HG02798 (cell line): ENCODE measurements at regions not wholly inside any gene's neighbourhood (a gene's known extent, or its start where the extent isn't known, plus 50 kb on each side); places are given as distances from the start of the nearest gene placed in this dataset.
A peak's percentile ranks its signal among the peaks of the same experiment; 100 is the strongest.
"Not testable (repeated sequence)": the region's sequence is repeated elsewhere in the genome, so short reads cannot be mapped to it uniquely, and the experiment has no call there.

ENCODE experiments used
- ATAC-seq: cut with Tn5 transposase; IDR thresholded peaks from one replicate; pipeline ENCODE4 v1.9.1; 2021; ENCODE audit warnings: mild to moderate bottlenecking; ENCODE audit not compliant: unreplicated experiment, poor library complexity

GRCh38 chr7:67358316-67358715 lies 361.7 kb downstream of the TYW1 start:
- not testable (repeated sequence) for ATAC-seq

- not testable (repeated sequence) for ATAC-seq
These were observed 362.1 kb downstream of the TYW1 start for GRCh38 chr7:67358738-67359137.

DNA sequence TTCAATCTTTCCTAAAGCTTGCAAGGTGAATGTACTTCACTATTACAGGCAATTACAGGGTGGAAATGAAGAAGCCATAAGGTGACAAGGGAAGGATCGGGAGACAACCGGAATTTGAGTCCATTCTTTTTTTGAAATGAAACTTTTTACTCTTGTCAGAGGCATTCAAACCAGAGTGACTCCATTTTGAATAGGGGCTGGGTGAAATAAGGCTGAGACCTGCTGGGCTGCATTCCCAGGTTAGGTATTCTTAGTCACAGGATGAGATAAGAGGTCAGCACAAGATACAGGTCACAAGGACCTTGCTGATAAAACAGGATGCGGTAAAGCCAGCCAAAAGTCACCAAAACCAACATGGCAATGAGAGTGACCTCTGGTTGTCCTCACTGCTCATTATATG lies 363.3 kb downstream of the TYW1 start:
- no peak for ATAC-seq

GRCh38 chr7:67361150-67361549 lies 364.5 kb downstream of the TYW1 start:
- ATAC-seq: no peak

DNA sequence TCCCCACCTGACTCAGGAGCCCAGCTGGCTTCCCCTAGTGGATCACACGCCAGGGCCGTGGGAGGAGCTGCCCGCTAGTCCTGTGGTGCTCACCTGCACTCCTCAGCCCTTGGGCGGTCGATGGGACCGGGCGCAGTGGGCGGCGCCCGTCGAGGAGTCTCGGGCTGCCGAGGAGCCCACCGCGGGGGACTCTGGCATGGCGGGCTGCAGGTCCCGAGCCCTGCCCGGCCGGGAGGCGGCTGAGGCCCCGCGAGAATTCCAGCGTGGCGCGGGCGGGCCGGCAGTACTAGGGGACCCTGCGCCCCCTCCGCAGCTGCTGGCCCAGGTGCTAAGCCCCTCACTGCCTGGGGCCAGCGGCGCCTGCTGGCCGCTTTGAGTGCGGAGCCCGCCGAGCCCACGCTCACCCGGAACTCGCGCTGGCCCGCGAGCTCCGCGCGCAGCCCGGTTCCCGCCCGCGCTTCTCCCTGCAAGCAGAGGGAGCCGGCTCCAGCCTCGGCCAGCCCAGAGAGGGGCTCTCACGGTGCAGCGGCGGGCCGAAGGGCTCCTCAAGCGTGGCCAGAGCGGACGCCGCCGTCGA lies 367.9 kb downstream of the TYW1 start:
- no peak for ATAC-seq

DNA sequence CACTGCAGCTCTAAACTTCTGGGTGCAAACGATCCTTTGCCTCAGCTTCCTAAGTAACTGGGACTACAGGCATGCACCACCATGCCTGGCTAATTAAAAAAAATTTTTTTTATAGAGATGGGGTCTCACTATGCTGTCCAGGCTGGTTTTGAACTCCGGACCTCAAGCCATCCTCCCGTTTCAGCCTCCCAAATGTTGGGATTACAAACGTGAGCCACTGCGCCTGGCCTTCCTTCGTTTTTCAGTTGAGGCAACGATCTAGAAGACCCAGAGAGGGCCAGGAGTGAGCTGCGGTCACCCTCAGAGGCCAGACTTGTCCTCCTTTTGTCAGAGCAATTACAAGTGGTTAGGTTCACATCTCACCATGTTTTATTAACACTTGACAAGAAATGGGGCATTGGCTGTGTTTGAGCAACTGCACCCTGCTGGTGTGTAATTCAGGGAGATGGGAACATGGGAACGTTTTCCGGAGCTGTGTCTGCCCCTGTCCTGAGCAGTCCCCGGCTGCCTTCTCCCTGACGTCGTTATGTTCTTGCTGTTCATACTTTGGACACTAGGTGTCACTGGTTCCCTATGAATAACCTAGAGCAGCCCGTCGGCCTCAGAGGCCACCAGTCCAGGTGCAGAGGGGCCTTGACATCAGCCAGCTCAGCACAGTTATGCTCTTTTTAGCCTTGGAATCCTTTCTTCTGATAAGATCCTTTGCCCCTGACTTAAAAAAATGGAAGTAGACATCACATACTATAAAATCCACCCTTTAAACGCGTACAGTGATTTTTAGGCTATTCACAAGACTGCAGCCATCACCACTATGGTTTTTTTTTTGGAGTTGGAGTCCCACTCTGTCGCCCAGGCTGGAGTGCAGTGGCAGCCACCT lies 375.0 kb downstream of the TYW1 start:
- ATAC-seq: peak; percentile 96

- ATAC-seq: not testable (repeated sequence)
These were observed 376.8 kb downstream of the TYW1 start for GRCh38 chr7:67373389-67373788.

GRCh38 chr7:67375427-67375826 lies 378.8 kb downstream of the TYW1 start:
- ATAC-seq: no peak

DNA sequence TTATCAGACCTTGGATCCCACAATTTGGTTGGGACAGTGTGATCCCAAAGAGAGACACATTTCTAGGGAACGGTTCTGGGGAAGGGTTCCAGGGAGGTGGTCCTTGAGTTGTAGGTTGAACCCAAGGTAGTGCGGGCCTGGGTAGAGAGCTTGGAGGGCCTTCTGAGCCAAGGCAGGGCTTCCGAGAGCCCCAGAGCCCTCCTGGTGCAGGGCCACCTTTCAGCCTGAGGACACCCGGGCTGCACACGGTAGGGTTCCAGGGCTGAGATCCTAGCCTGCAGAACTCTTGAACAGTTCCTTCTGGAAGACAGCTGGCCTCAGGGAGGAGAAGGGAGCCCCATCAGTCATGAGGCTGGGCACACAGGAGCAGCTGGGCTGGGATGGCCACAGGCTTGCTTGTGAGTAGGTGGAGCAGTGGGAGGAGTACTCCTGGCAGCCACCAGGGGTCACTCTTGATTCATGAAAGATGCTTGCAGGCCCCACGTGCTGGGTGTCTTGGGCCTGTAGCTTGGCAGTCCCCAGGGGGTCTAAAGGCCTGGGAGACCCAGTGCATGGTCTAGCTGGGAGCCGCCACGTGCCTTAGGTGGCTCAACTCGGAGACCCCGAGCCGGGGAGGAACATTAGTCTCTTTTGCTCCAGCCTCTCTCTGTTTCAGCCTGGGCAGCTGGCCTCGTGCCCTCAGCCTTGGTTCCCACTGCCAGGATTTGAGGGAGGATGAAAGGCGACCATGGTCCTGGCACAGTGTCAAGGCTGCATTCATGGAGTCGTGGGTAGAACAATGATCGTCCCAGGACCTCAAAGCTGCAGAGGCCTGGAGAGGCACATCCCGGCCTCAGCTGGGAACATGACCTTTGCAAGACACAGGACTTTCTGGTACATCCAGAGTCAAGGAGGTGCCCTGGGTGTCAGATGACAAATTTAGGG lies 381.6 kb downstream of the TYW1 start:
- ATAC-seq: peak; percentile 94

GRCh38 chr7:67380326-67380725 lies 383.7 kb downstream of the TYW1 start:
- ATAC-seq: no peak

DNA sequence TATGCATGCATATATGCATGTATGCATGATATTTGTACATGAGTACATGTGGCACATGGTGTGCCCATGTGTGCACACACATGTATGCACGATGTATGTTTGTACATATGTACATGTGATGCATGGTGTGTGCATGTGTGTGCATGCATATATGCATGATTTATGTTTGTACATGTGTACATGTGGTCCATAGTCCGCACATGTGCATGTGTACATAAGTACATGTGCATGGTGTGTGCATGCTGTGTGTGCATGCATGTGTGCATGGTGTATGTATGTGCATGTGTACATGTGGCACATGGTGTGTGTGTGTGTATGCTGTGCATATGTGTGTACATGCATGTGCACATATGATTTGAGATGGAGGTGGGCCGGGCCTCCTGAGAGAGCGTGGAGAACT lies 384.2 kb downstream of the TYW1 start:
- no peak for ATAC-seq

GRCh38 chr7:67387851-67388250 lies 391.2 kb downstream of the TYW1 start:
- no peak for ATAC-seq

DNA sequence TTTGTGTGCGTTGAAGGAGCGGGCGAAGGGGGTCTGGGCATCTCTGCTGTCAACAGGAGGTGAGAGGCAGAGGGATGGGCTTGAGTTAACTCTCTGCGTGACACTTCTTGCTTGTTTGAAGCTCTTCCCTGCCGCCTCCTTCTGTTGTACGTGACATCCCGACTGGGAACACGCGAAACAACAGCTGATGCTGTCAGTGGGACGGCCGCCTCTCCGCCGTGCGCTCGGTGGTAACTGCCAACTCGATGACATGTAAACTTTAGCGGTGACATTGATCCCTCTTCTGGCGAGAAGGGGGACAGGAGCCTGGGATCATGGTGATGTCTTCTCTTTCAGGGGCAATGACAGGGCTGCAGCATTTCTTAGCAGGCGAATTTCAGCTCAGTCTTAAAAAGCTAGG lies 394.5 kb downstream of the TYW1 start:
- no peak for ATAC-seq

- no peak for ATAC-seq
These were observed 396.2 kb downstream of the TYW1 start for GRCh38 chr7:67392596-67393438.

- no peak for ATAC-seq
These were observed 397.3 kb downstream of the TYW1 start for GRCh38 chr7:67393903-67394302.

GRCh38 chr7:67398916-67399315 lies 402.3 kb downstream of the TYW1 start:
- ATAC-seq: no peak

DNA sequence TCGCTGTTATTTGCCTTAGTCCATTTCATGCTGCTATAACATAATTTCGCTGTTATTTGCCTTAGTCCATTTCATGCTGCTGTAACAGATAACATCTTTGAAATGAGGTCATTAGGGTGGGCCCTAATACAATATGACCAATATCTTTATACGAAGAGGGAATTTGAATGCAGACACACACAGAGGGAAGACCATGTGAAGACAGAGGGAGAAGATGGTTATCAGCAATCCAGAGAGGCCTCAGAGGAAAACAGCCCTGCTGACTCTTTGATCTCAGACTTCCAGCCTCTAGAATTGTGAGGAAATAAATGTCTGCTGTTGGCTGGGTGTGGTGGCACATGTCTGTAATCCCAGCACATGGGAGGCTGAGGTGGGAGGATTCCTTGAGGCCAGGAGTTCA lies 404.9 kb downstream of the TYW1 start:
- ATAC-seq: no peak

- no peak for ATAC-seq
These were observed 405.6 kb downstream of the TYW1 start for GRCh38 chr7:67402280-67402679.

DNA sequence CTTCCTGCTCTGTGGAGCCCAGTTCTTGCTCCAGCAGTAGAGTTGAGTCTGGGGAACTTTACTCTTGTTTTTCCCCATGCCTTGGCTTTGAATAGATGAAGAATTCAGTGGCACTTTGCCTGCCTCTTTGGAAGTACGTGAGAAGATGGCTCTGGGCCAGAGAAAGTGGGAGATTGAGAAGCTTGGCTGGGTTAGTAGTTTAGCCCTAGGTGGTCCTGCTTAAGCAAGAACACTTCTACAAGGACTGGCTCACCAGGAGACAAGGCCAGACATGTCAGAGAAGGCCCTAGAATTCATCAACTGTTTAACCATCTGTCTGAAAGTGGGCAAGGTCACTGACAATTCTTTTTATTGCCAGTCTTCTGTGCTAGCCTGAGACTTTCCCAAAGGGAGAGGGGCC lies 410.3 kb downstream of the TYW1 start:
- ATAC-seq: no peak
